IPS-NIHi11 (cell line): ENCODE measurements at regions not wholly inside any gene's neighbourhood (a gene's known extent, or its start where the extent isn't known, plus 50 kb on each side); places are given as distances from the start of the nearest gene placed in this dataset.

ENCODE experiments used
- DNase-seq: peaks from one replicate; pipeline ENCODE4 v3.0.0; 2012; ENCODE audit warnings: mixed read lengths, low spot score

- DNase-seq = no peak
Observed at GRCh38 chr6:33923857-33924514, 120.2 kb upstream of the MLN start.

GRCh38 chr6:33921745-33922144, 117.9 kb upstream of the MLN start:
- DNase-seq = no peak

- no peak for DNase-seq
Observed at GRCh38 chr6:33918175-33918695, 114.4 kb upstream of the MLN start.

GRCh38 chr6:33915134-33915533, 111.3 kb upstream of the MLN start:
- DNase-seq = no peak

- DNase-seq = no peak
Observed at GRCh38 chr6:33914645-33915044, 110.8 kb upstream of the MLN start.

GRCh38 chr6:33912195-33912594, 108.4 kb upstream of the MLN start:
- no peak for DNase-seq

GRCh38 chr6:33911488-33911887, 107.7 kb upstream of the MLN start:
- DNase-seq = no peak

GRCh38 chr6:33910594-33910993, 106.8 kb upstream of the MLN start:
- DNase-seq = no peak

- DNase-seq = no peak
Observed at GRCh38 chr6:33909737-33910136, 105.9 kb upstream of the MLN start.

GRCh38 chr6:33908025-33908424, 104.2 kb upstream of the MLN start:
- DNase-seq = no peak

GRCh38 chr6:33907227-33907626, 103.4 kb upstream of the MLN start:
- no peak for DNase-seq

- no peak for DNase-seq
Observed at GRCh38 chr6:33906439-33906838, 102.6 kb upstream of the MLN start.

- DNase-seq = no peak
Observed at GRCh38 chr6:33905071-33905609, 101.3 kb upstream of the MLN start.

GRCh38 chr6:33904747-33905065, 100.9 kb upstream of the MLN start:
- DNase-seq = no peak

GRCh38 chr6:33904050-33904746, 100.4 kb upstream of the MLN start:
- no peak for DNase-seq

- DNase-seq = no peak
Observed at GRCh38 chr6:33903579-33903978, 99.8 kb upstream of the MLN start.

GRCh38 chr6:33902457-33902853, 98.7 kb upstream of the MLN start:
- DNase-seq = no peak

GRCh38 chr6:33901822-33902456, 98.1 kb upstream of the MLN start:
- DNase-seq = no peak

GRCh38 chr6:33898771-33899170, 95.0 kb upstream of the MLN start:
- DNase-seq = no peak

GRCh38 chr6:33897189-33897780, 93.5 kb upstream of the MLN start:
- no peak for DNase-seq

- DNase-seq = no peak
Observed at GRCh38 chr6:33896391-33897188, 92.8 kb upstream of the MLN start.

- DNase-seq = no peak
Observed at GRCh38 chr6:33895988-33896387, 92.2 kb upstream of the MLN start.
